Mammary epithelial cell (primary cell): ENCODE measurements at regions not wholly inside any gene's neighbourhood (a gene's known extent, or its start where the extent isn't known, plus 50 kb on each side); places are given as distances from the start of the nearest gene placed in this dataset.

Experiments
- EZH2 ChIP-seq: IDR thresholded peaks from 2 replicates; pipeline ENCODE4 v1.6.1; 2012; ENCODE audit warnings: low read length, inconsistent platforms, borderline replicate concordance
- TF ChIP-seq, protein P1 (sequence below), 2 donors: IDR thresholded peaks in 1 of 2; conservative IDR thresholded peaks in 1 of 2; 2 replicates each; pipeline ENCODE4 v1.5.1; 2011 to 2012; ENCODE audit warnings: inconsistent platforms in 2 of 2, low read length in 2 of 2, mild to moderate bottlenecking in 2 of 2, control low read depth in 1 of 2, low read depth in 1 of 2; ENCODE audit not compliant: insufficient read depth in 1 of 2; ENCODE audit errors: extremely low read depth in 1 of 2

DNA sequence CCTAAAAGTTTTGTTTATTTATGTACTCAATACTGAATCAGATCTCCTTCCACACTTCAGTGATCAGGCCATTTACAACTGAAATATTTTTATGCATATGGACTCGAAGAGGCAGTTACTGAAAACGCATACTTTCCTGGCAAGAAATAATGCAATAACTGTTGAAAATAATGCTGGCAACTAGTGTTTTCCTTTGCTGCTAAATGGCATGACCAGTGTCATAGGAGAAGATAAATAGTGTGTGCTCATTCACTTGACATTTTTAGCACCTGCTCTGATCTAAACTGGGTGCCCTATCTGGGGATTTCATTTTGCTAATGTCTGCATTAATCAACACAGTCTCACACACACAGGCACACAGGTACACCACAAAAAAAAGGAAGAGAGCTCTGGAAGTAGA, 695.2 kb downstream of the TUSC7 start:
- TF ChIP-seq, protein P1, sequence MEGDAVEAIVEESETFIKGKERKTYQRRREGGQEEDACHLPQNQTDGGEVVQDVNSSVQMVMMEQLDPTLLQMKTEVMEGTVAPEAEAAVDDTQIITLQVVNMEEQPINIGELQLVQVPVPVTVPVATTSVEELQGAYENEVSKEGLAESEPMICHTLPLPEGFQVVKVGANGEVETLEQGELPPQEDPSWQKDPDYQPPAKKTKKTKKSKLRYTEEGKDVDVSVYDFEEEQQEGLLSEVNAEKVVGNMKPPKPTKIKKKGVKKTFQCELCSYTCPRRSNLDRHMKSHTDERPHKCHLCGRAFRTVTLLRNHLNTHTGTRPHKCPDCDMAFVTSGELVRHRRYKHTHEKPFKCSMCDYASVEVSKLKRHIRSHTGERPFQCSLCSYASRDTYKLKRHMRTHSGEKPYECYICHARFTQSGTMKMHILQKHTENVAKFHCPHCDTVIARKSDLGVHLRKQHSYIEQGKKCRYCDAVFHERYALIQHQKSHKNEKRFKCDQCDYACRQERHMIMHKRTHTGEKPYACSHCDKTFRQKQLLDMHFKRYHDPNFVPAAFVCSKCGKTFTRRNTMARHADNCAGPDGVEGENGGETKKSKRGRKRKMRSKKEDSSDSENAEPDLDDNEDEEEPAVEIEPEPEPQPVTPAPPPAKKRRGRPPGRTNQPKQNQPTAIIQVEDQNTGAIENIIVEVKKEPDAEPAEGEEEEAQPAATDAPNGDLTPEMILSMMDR (conservative IDR thresholded peaks at IDR 0.05 in 1 of 2, IDR thresholded peaks at IDR 0.05 in 1 of 2; ENCODE audit: extremely low read depth in 1 of 2, insufficient read depth in 1 of 2, low read depth in 1 of 2, low read length in 2 of 2): no peak
- no peak for TF ChIP-seq EZH2
